ENCODE measurements at regions not wholly inside any gene's neighbourhood (a gene's known extent, or its start where the extent isn't known, plus 50 kb on each side); places are given as distances from the start of the nearest gene placed in this dataset.
"Not testable (repeated sequence)": the region's sequence is repeated elsewhere in the genome, so short reads cannot be mapped to it uniquely, and the experiment has no call there.

DNA sequence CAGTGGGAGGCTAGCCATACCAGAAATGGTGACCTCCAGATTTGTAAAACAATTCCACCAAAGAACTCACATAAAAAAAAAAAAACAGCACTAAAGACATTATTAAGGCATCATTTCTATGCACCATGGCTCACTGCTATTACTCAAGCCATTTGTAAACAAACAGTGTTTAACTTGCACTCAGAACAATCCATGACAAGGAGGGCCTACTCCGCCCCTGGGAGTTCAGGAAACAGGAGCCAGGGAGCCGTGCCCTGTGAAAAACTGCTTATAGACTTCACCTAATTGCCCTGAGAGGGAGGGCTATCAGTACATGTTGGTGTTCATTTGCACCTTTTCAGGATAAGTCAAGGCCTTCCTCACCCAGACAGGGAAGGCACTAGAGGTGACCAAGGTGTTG is 103.2 kb downstream of the ZNF429 start:
- TF ChIP-seq, protein P1, sequence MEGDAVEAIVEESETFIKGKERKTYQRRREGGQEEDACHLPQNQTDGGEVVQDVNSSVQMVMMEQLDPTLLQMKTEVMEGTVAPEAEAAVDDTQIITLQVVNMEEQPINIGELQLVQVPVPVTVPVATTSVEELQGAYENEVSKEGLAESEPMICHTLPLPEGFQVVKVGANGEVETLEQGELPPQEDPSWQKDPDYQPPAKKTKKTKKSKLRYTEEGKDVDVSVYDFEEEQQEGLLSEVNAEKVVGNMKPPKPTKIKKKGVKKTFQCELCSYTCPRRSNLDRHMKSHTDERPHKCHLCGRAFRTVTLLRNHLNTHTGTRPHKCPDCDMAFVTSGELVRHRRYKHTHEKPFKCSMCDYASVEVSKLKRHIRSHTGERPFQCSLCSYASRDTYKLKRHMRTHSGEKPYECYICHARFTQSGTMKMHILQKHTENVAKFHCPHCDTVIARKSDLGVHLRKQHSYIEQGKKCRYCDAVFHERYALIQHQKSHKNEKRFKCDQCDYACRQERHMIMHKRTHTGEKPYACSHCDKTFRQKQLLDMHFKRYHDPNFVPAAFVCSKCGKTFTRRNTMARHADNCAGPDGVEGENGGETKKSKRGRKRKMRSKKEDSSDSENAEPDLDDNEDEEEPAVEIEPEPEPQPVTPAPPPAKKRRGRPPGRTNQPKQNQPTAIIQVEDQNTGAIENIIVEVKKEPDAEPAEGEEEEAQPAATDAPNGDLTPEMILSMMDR (IDR thresholded peaks at IDR 0.05; ENCODE audit: insufficient read depth, low read depth, low read length) = no peak
- DNase-seq (ENCODE audit: low read depth) = no peak
- H3K4me3 ChIP-seq (ENCODE audit: low read depth, low read length) = no peak overlapping the region

DNA sequence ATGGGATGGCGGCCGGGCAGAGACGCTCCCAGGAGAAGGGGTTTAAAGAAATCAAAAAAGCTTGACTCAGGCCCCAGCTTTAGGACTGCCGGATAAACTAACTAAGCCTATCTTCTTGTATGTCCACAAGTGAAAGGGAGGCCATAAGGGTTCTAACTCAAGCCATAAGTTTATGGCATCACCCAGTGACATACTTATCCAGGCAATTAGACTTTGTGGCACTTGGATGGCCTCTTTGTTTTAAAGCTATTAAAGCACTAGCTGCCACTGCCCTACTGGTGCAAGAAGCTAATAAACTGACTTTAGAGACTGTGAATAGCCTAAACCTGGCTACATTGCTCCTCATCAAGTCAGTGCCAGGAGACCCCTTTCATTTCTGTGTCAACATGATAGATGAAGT is 102.0 kb downstream of the ZNF429 start:
- TF ChIP-seq, protein P1 (IDR thresholded peaks at IDR 0.05; ENCODE audit: insufficient read depth, low read depth, low read length) = no peak

DNA sequence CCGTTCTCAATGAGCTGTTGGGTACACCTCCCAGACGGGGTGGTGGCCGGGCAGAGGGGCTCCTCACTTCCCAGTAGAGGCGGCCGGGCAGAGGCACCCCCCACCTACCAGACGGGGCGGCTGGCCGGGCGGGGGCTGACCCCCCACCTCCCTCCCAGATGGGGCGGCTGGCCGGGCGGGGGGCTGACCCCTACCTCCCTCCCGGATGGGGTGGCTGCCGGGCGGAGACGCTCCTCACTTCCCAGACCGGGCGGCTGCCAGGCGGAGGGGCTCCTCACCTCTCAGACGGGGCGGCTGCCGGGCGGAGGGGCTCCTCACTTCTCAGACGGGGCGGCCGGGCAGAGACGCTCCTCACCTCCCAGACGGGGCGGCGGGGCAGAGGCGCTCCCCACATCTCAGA is 101.6 kb downstream of the ZNF429 start:
- H3K4me3 ChIP-seq (ENCODE audit: low read depth, low read length); DNase-seq (ENCODE audit: low read depth): not testable (repeated sequence)

More for the DNA sequence above, 102.0 kb downstream of the ZNF429 start:
- no peak for DNase-seq (ENCODE audit: low read depth)
- H3K4me3 ChIP-seq (ENCODE audit: low read depth, low read length) = no peak overlapping the region

DNA sequence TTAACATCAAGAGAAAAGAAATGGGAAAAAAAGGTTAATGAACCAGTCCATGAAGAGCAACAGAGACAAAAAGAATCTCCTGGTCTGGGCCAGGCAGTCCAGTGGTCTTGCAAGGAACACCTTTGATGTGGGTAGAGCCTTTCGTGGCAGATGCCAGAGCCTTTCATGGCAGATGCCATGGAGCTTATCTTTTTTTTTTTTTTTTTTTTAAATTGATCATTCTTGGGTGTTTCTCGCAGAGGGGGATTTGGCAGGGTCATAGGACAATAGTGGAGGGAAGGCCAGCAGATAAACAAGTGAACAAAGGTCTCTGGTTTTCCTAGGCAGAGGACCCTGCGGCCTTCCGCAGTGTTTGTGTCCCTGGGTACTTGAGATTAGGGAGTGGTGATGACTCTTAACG is 100.9 kb downstream of the ZNF429 start:
- H3K4me3 ChIP-seq (ENCODE audit: low read depth, low read length); DNase-seq (ENCODE audit: low read depth): not testable (repeated sequence)

DNA sequence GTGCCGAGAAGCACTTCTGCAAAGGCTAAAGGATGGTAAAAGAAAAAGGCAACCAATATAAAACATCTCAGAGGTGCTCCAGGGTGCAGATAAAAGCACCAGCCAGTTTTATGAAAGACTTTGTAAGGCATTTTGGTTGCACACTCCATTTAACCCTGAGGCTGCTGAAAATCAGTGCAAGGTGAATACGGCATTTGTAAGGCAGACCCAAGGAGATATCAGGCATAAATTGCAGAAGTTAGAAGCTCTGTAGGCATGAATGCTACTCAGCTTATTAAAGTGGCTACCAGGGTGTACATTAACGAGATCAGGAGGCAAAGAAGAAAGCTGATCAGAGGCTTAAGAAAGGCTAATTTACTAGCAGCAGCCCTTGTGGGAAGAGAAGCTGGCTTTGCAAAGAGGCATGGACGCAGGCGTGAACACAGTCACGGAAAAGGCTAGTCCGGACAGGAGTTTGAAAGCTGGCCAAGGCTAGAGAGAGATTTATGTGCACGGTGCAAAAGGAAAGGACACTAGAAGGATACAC is 99.6 kb downstream of the ZNF429 start:
- DNase-seq (ENCODE audit: low read depth) = peak; percentile 39
- TF ChIP-seq, protein P1 (IDR thresholded peaks at IDR 0.05; ENCODE audit: insufficient read depth, low read depth, low read length) = no peak

More for the DNA sequence above, 99.6 kb downstream of the ZNF429 start:
- peak overlapping the region; percentile 57 for H3K4me3 ChIP-seq (ENCODE audit: low read depth, low read length)

Data from fibroblast of villous mesenchyme (primary cell).